Stimulated activated CD4-positive, alpha-beta T cell treated with anti-CD3 and anti-CD28 coated beads, Interleukin-12 subunit alpha, Interleukin-12 subunit beta, amount 100 ng/mL, for 4 hours (primary cell): ENCODE measurements at regions not wholly inside any gene's neighbourhood (a gene's known extent, or its start where the extent isn't known, plus 50 kb on each side); places are given as distances from the start of the nearest gene placed in this dataset.
"Not testable (repeated sequence)": the region's sequence is repeated elsewhere in the genome, so short reads cannot be mapped to it uniquely, and the experiment has no call there.

ENCODE experiments used
- DNase-seq: peaks from one replicate; pipeline ENCODE4 v3.0.0-alpha.2; 2020

DNA sequence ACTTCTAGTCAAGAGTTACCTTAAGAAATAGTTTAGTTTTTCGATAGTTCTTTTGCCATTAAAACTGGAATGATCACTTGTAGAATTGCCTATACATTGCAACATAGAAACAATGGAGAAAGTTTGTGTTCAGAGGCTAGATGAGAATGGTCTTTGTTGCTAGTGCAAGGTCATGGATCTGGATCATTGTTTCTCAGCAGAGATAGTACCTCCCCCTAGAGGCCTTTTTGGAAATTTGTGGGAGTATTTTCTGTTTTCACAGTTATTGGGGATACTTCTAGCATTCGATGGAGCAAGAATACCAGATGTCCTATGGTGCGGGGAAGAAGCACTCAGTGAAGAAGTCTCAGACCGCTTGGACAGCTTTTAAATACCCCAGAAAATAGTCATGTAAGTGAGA, 138.8 kb upstream of the HMGA2 start:
- DNase-seq: no peak

GRCh38 chr12:65689508-65689907, 134.8 kb upstream of the HMGA2 start:
- DNase-seq: no peak

DNA sequence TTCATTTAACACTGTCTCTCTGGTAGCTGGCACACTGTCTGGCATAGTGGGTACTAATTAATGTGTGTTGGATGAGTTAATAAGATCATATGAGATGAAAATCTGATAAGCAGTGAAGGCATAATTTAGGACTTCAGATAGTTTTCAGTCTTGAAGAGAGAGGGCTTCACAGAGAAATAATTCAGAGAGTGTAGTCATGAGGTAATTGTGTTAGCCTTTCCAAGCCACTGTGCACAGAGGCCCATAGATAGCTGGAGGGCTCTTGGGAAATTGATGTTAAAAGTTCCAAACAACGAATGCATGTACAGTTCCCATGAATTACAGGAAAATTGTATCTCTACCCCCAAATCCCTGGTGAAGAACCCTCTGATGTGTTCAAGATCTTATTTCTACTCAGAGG, 133.8 kb upstream of the HMGA2 start:
- no peak for DNase-seq

- no peak for DNase-seq
Measured at GRCh38 chr12:65694130-65694529, 130.2 kb upstream of the HMGA2 start.

DNA sequence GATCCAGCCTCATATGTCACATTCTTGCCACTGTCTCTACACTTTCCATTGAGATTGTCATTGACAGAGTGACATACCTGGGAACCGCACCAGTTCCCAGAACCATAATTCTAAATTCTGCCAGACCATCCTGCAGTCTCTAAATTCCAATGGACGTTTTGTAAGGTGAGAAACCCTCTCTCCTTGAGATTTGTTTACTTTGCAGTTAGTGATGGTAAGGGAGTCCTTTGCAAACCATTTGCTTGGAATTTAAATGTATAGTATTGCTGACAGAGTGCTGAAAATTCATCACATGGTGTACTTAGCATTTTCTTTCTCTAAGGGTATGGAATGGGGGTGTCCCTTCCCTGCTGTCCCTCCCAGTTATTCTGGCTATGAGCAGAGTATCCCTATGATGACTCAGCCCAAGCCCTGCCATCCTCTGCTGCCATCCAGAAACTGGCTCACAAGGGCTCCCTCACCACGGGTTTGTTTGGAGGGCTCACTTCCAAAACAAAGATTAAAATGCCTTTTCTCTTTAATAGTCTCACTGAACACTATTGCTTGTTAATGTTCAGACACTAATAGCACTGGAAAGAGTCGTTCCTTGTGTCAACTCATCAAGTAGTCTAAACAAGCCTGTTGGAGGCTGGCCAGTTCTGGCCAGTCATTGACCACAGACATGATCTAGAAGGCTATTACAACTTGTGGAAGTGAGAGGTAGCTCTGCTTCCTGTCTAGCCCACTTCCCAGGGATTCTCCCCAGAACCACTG, 129.0 kb upstream of the HMGA2 start:
- no peak for DNase-seq

DNA sequence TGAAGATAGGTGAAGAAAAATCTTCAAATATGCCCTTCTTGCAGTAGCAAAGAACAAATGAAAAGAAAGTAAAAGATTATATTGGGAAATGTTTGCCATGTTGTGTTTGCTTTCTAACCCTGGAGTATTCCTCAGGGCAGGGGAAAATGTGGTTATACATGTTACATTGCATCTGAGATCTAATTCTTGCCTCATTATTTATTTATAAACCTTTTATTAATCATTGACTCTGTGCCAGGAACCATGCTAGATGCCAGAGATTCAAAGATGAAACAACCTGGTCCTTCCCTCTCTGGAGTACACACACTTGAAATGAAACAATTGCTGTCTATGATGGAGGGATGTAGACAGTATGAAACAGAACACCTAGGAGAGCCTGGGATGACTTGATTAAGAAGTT, 128.1 kb upstream of the HMGA2 start:
- DNase-seq: no peak

- DNase-seq: no peak
Measured at GRCh38 chr12:65699251-65699650, 125.0 kb upstream of the HMGA2 start.

DNA sequence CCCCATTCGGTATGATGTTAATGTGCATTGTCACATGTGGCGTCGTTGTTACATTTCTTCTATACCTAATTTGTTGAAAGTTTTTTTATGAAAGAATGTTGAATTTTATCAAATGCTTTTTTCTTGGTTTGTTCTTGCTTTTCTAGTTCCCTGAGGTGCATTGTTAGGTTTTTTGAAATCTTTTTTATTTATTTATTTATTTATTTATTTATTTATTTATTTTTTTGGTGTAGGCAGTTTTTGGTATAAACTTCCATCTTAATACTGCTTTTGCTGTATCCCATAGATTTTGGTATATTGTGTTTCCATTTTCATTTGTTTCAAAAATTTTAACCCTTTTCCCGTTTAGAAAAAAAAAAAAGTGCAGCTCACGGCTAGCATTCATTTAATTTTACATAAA, 121.1 kb upstream of the HMGA2 start:
- DNase-seq: no peak

DNA sequence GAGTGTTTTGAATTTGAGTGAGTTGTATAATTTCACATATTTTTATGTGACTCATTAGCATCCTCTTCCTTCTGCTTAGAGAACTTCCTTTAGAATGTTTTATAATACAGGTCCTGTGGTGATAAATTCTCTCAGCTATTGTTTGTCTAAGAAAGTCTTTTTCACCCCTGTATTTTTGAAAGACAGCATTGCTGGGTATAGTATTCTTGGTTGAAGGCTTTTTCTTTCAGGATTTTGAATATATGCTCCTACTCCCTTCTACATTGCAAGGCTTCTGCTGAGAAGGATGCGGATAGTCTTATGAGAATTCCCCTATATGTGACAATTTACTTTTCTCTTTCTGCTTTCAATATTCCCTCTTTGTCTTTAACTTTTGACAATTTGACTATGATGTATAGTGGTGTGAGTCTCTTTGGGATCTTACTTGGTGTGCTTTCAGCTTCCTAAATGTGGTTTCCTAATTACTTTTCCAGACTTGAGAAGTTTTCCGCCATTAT, 118.9 kb upstream of the HMGA2 start:
- no peak for DNase-seq

GRCh38 chr12:65707051-65707450, 117.2 kb upstream of the HMGA2 start:
- no peak for DNase-seq

DNA sequence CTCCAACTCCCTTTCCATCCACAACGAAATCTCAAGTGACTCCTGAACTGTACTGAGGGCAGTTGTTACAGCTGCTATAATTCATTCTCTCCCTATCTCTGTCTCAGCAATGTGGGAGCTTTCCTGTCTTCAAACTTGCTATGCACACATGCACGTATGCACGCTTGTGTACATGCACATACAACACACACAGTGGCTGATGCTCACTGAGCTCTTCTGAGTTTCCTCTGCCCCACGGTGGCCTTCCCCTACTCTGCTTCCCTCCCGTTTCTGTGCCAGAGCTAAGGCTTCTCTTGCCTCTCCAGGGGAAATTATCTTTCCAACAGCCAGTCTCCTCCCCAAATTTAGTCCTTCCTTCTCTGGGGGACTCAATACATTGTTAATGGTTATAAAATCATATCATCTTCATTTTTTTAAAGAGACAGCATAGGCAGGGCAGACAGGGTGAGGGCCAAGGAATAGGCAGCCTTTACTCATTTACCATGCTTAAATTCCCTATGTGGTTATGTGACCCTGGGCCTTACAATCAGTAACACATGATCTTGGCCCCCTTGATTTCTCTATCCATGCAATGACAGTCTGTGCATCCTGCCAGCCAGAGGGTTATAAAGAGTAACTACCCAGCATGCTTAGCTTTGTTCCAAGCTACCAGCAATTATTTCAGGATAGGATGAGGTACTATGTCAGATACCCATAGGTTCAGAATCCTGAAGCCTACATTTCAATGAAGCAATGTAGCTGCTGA, 111.9 kb upstream of the HMGA2 start:
- no peak for DNase-seq

GRCh38 chr12:65715961-65716360, 108.3 kb upstream of the HMGA2 start:
- DNase-seq: no peak

- no peak for DNase-seq
Measured at GRCh38 chr12:65720136-65721130, 103.8 kb upstream of the HMGA2 start.

GRCh38 chr12:65721541-65722190, 102.6 kb upstream of the HMGA2 start:
- no peak for DNase-seq

- no peak for DNase-seq
Measured at GRCh38 chr12:65725376-65725775, 98.9 kb upstream of the HMGA2 start.

GRCh38 chr12:65728455-65728847, 95.8 kb upstream of the HMGA2 start:
- no peak for DNase-seq

GRCh38 chr12:65728848-65729793, 95.2 kb upstream of the HMGA2 start:
- DNase-seq: no peak

DNA sequence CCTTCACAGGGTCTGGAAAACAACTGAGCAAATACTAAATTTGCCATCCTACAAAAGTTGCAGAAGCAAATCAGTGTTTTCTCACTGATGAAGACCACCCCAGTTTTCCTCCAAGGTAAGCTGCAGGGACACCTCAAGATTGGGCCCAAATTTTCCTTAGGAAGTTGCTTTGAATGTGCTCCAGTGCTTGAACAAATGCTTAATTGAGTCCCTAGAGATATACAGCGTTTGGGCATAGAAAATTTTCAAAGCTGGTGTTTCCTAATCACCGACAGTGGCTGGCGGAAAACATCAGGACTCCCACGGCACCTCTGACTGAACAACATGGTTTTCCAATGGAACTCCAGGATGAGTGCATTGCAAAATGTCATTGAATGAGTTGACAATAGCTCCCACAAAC, 92.5 kb upstream of the HMGA2 start:
- no peak for DNase-seq

- DNase-seq: not testable (repeated sequence)
Measured at GRCh38 chr12:65733643-65734042, 90.6 kb upstream of the HMGA2 start.

DNA sequence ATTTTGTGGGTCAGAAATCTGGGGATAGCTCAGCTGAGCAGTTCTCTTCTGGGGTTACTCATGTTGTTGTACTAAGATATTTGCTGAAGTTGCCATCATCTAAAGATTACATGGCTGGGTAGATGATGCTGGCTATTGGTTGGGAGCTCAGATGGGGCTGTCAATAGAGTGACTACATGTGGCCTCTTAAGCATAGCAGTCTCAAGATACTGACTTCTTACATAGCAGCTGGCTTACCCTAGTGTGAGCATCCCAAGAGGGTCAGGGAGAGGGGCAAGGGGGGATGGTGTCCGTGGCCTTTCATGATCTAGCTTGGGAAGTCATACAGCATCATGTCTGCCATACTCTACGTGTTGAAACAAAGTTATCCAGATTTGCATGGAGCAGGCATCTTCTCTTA, 90.1 kb upstream of the HMGA2 start:
- no peak for DNase-seq

GRCh38 chr12:65739606-65740005, 84.7 kb upstream of the HMGA2 start:
- DNase-seq: no peak

DNA sequence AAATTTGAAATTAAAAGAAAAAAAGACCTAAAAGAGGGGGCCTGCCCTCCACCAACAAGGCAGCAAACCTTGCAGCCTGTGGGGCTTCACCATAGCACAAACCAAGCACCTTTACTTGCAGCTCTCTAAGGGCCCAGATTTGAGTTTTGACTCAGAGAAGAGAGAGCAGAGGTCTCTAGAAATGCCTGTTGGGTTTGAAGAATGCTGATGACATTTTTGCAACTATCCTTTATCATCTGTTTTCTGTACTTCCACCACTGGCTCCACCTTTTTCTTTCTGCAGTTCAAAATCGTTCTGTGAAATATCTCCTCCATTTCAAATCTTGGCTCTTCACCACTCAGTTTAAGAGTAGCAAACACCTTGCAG, 83.8 kb upstream of the HMGA2 start:
- no peak for DNase-seq
